MG63 (cell line): ENCODE measurements at regions not wholly inside any gene's neighbourhood (a gene's known extent, or its start where the extent isn't known, plus 50 kb on each side); places are given as distances from the start of the nearest gene placed in this dataset.
"Not testable (repeated sequence)": the region's sequence is repeated elsewhere in the genome, so short reads cannot be mapped to it uniquely, and the experiment has no call there.

Experiments
- DNase-seq: peaks from one replicate; pipeline ENCODE4 v3.0.0-alpha.2; 2020
- H3K27me3 ChIP-seq: fragments of 250-450 bp; sonication (Bioruptor Pico); 2 replicates; pipeline ENCODE4 v1.5.1; 2020; ENCODE audit warnings: mild to moderate bottlenecking, moderate library complexity
- H3K36me3 ChIP-seq: fragments of 250-450 bp; sonication (Bioruptor Pico); 2 replicates; pipeline ENCODE4 v1.5.1; 2020; ENCODE audit warnings: mild to moderate bottlenecking, moderate library complexity
- H3K4me3 ChIP-seq: fragments of 250-450 bp; sonication (Bioruptor Pico); 2 replicates; pipeline ENCODE4 v1.5.1; 2020; ENCODE audit warnings: mild to moderate bottlenecking, moderate library complexity
- H3K9me3 ChIP-seq: fragments of 250-450 bp; sonication (Bioruptor Pico); 2 replicates; pipeline ENCODE4 v1.5.1; 2020; ENCODE audit warnings: mild to moderate bottlenecking, moderate library complexity

DNA sequence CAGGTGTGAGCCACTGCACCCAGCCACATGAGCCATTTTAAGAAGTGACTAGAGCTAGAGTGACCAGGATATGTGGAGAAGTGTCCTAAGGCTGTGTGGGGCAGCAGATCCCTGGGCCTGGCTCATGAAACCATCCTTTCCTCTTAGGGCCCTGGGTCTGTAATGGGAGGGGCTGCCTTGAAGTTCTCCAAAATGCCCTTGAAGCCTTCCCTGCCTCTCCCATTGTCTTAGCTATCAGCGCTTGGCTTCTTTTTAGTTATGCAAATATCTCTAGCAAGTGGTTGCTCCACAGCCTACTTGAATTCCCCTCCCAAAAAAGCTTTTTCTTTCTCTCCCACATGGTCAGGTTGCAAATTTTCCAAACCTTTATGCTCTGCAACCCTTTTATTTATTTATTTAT is 112.4 kb upstream of the SPATA16 start:
- no peaks in the 10 kb centered on the region for H3K27me3 ChIP-seq
- no peak overlapping the region for H3K4me3 ChIP-seq
- no peaks in the 10 kb centered on the region for H3K9me3 ChIP-seq
- H3K36me3 ChIP-seq: no peaks in the 10 kb centered on the region
- DNase-seq: no peak

DNA sequence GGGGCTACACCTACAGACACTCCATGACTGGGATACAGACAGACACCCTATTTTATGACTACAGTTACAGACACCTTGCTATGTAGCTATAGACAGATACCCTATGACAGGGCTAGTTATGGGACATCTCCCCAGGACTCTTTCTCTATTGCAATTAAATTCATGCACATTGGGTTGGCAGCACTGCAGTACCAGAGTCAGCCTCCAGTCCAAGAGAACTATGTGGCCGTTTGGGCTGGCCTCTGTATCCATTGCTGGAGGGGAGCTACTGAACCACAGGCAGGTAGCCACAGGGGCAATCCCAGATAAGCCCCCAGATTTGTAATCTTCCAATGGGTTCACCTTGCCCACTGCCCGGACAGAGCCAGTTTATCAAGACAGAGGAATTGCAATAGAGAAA is 108.4 kb upstream of the SPATA16 start:
- Histone ChIP-seq H3K4me3 (no peak overlapping the region), H3K27me3 (no peaks in the 10 kb centered on the region), H3K9me3 (no peaks in the 10 kb centered on the region), H3K36me3 (no peaks in the 10 kb centered on the region)
- no peak for DNase-seq

- 0 out of 2 replicates have a peak, but pooled peaks cover 3% of the 10 kb centered on the region for H3K27me3 ChIP-seq
Measured at GRCh38 chr3:173241727-173242126, 100.7 kb upstream of the SPATA16 start.

GRCh38 chr3:173238091-173238490 is 97.1 kb upstream of the SPATA16 start:
- Histone ChIP-seq H3K4me3 (no peak overlapping the region), H3K27me3 (0 out of 2 replicates have a peak, but pooled peaks cover 3% of the 10 kb centered on the region), H3K36me3 (no peaks in the 10 kb centered on the region), H3K9me3 (no peaks in the 10 kb centered on the region)
- DNase-seq: no peak

More at GRCh38 chr3:173241727-173242126, 100.7 kb upstream of the SPATA16 start:
- Histone ChIP-seq H3K4me3 (no peak overlapping the region), H3K36me3 (no peaks in the 10 kb centered on the region), H3K9me3 (no peaks in the 10 kb centered on the region)
- DNase-seq: no peak

DNA sequence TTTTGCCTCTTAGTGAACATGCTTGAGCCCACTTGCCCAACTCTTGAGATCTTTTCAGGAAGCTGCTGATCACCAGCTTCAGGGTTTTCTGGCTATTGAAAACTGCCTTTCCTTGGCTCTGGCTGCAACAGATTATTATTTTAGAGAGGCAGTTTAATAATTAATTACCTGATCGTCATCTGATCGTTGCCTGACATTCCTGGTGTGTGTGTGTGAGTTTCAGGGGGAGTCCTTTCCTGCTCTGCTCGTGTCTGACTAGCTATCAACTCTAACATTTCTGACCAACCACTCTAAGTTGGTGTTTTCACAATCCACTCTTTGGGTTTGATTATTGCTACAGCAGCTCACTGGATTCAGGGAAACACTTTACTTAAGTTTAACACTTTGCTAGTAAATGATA is 84.3 kb upstream of the SPATA16 start:
- DNase-seq: no peak
- H3K9me3 ChIP-seq: no peaks in the 10 kb centered on the region
- no peak overlapping the region for H3K4me3 ChIP-seq
- H3K36me3 ChIP-seq: no peaks in the 10 kb centered on the region
- H3K27me3 ChIP-seq: no peaks in the 10 kb centered on the region

DNA sequence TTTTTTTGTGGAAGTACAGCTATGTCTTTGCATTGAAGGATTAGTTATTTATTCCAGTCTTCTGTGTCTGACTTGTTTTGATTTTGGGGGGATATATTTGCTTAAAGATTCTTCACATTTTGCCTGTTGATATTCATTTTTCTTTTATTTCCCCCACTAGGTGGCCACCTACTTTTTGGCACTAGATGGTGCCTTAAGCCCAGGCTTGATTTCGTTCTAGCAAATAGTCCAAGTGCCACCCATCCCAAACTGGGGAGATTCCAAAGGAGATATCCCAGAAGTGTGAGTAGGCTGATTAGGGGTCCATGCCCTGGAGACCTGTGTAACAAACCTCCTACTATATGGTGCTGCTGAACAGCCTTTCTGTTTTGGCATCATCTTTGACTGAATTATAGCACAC is 80.0 kb upstream of the SPATA16 start:
- Histone ChIP-seq H3K36me3 (no peaks in the 10 kb centered on the region), H3K4me3 (no peak overlapping the region), H3K9me3 (no peaks in the 10 kb centered on the region), H3K27me3 (no peaks in the 10 kb centered on the region)
- no peak for DNase-seq

DNA sequence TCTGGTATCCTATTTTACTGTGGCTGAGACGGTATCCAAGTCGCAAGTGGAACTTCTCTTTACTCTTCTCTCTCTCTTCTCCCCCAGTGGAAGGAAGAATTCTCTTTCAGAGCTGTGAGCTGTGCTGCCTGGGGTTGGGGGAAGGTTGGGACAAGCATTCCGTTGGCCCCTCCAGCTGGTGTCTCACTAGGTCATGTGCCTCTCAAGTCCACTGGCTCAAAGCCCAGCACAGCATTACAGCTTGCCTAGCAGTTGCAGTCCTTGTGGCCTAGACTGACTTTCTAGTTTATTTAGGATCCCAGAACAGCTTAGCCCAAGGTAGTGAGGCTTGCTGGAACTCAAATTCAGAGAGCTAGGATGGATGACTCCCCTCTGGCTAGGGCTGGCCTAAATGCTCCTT is 76.1 kb upstream of the SPATA16 start:
- Histone ChIP-seq H3K4me3 (no peak overlapping the region), H3K27me3 (no peaks in the 10 kb centered on the region), H3K9me3 (no peaks in the 10 kb centered on the region), H3K36me3 (no peaks in the 10 kb centered on the region)
- peak; percentile 45 for DNase-seq

- DNase-seq: no peak
- H3K27me3 ChIP-seq: no peaks in the 10 kb centered on the region
- H3K9me3 ChIP-seq: no peaks in the 10 kb centered on the region
- no peak overlapping the region for H3K4me3 ChIP-seq
- no peaks in the 10 kb centered on the region for H3K36me3 ChIP-seq
Measured at GRCh38 chr3:173216063-173216462, 75.0 kb upstream of the SPATA16 start.

DNA sequence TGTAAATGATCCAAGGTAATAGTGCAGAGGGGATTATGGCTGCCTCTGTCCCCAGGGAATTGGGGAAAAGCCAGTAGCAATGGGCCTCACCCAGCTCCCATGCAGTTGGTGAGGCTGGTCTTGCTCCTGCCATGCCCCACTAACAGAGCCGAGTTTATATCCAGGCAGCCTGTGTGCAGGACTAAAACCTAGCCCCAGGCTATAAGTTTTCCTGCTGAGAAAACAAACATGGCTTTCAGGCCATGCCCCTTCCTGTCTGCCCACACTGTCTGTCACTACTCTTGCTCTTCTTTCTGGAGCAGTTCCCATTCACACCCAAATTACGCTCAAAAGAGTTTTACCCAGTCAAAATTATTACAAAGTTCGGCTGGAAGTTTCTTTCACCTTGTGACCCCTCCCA is 73.5 kb upstream of the SPATA16 start:
- Histone ChIP-seq H3K4me3 (no peak overlapping the region), H3K36me3 (no peaks in the 10 kb centered on the region), H3K27me3 (peaks cover 2% of the 10 kb centered on the region; the same call in 1 of the 2 replicates), H3K9me3 (no peaks in the 10 kb centered on the region)
- no peak for DNase-seq

- no peak for DNase-seq
- Histone ChIP-seq H3K27me3 (no peaks in the 10 kb centered on the region), H3K4me3 (no peak overlapping the region), H3K36me3 (no peaks in the 10 kb centered on the region), H3K9me3 (peaks cover 6% of the 10 kb centered on the region)
Measured at GRCh38 chr3:173199568-173199967, 58.5 kb upstream of the SPATA16 start.

- H3K36me3 ChIP-seq, DNase-seq, H3K4me3 ChIP-seq: not testable (repeated sequence)
Measured at GRCh38 chr3:173194868-173195267, 53.8 kb upstream of the SPATA16 start.

DNA sequence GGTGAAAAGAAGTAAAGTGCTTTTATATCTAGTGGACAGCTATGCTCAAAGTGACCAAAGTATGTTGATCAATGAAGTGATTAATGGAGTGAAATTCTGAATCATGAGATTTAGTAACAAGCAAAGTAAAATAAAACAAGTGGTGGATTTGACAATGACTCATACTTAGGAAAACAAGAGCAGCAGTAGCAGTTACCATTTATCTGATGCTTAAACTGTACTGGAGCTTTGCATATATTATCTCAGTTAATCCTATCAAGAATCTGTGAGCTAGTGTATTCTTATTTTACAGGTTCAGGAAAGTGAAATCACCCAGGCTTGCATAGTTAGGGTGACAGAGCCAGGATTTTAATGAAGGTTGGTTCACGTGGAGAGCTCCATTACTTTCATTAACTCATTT is 50.6 kb upstream of the SPATA16 start:
- peaks cover 10% of the 10 kb centered on the region for H3K9me3 ChIP-seq
- no peak overlapping the region for H3K4me3 ChIP-seq
- no peak for DNase-seq
- H3K36me3 ChIP-seq: no peaks in the 10 kb centered on the region
- H3K27me3 ChIP-seq: no peaks in the 10 kb centered on the region

More at GRCh38 chr3:173194868-173195267, 53.8 kb upstream of the SPATA16 start:
- peaks cover 10% of the 10 kb centered on the region for H3K9me3 ChIP-seq
- not testable (repeated sequence) for H3K27me3 ChIP-seq
